ENCODE measurements at regions not wholly inside any gene's neighbourhood (a gene's known extent, or its start where the extent isn't known, plus 50 kb on each side); places are given as distances from the start of the nearest gene placed in this dataset.

- TF ChIP-seq CTCF (IDR thresholded peaks at IDR 0.05; ENCODE audit: insufficient read depth, low read length, poor library complexity, severe bottlenecking) (no peak), EZH2phosphoT487 (conservative IDR thresholded peaks at IDR 0.05; ENCODE audit: low read length) (no peak)
Observed at GRCh38 chr4:15297344-15297743, 130.5 kb upstream of the C1QTNF7 start.

Measured in SU-DHL-6 (cell line).